PC-3 (cell line): ENCODE measurements at regions not wholly inside any gene's neighbourhood (a gene's known extent, or its start where the extent isn't known, plus 50 kb on each side); places are given as distances from the start of the nearest gene placed in this dataset.

Experiments used
- EZH2phosphoT487 ChIP-seq: fragments of 300-600 bp; sonication (generic); IDR thresholded peaks from 2 replicates; pipeline ENCODE4 v1.6.1; 2018; ENCODE audit warnings: mild to moderate bottlenecking, antibody characterized with exemption, low read length, borderline replicate concordance
- TF ChIP-seq, protein P1 (sequence below): fragments of 300-600 bp; sonication (generic); conservative IDR thresholded peaks from 2 replicates; pipeline ENCODE4 v1.5.1; 2017; ENCODE audit warnings: antibody characterized with exemption, low read depth, mild to moderate bottlenecking, low read length

DNA sequence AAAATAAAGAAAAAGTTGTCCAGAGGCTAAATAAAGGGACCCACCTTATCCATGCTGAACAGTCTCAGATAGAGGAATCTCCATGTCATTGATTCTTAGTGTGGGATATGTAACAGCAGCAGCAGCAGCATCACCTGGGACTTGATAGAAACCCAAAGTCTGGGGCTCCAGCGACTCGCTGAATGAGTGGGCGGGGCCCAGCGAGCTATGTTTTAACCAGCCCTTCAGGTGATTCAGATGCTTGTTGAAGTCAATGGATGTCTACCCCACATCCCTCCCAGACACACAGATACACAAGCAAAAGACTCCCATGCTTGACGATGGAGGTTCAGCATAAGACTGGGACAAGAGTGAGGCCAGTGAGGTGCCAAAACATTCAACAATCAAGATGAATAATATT is 298.6 kb downstream of the UBE3D start:
- TF ChIP-seq EZH2phosphoT487: no peak
- TF ChIP-seq, protein P1, sequence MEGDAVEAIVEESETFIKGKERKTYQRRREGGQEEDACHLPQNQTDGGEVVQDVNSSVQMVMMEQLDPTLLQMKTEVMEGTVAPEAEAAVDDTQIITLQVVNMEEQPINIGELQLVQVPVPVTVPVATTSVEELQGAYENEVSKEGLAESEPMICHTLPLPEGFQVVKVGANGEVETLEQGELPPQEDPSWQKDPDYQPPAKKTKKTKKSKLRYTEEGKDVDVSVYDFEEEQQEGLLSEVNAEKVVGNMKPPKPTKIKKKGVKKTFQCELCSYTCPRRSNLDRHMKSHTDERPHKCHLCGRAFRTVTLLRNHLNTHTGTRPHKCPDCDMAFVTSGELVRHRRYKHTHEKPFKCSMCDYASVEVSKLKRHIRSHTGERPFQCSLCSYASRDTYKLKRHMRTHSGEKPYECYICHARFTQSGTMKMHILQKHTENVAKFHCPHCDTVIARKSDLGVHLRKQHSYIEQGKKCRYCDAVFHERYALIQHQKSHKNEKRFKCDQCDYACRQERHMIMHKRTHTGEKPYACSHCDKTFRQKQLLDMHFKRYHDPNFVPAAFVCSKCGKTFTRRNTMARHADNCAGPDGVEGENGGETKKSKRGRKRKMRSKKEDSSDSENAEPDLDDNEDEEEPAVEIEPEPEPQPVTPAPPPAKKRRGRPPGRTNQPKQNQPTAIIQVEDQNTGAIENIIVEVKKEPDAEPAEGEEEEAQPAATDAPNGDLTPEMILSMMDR: no peak
